ENCODE measurements at regions not wholly inside any gene's neighbourhood (a gene's known extent, or its start where the extent isn't known, plus 50 kb on each side); places are given as distances from the start of the nearest gene placed in this dataset.

- H3K27me3 Mint-ChIP-seq: no peaks in the 10 kb centered on the region
- CTCF ChIA-PET: no interaction called here
- no peak overlapping the region for H3K9ac ChIP-seq (ENCODE audit: low read length)
- H3K4me3 ChIP-seq (ENCODE audit: control extremely low read depth in 1 of 5, extremely low read depth in 1 of 5, insufficient read depth in 1 of 5, low read depth in 2 of 5, low read length in 4 of 5): no peak overlapping the region
- no peak overlapping the region for H3K4me2 ChIP-seq (replicated peaks; ENCODE audit: low read depth, low read length, poor library complexity, severe bottlenecking)
- no peak overlapping the region for H2AFZ ChIP-seq (ENCODE audit: insufficient read depth, low read depth, low read length, poor library complexity, severe bottlenecking)
- no peaks in the 10 kb centered on the region for H4K20me1 ChIP-seq (ENCODE audit: control insufficient read depth, insufficient read depth, low read length, poor library complexity, severe bottlenecking)
- peaks cover 0 to 8% (median 0%) of the 10 kb centered on the region in 3 donors for H3K9me3 ChIP-seq (ENCODE audit: control extremely low read depth in 1 of 3, control insufficient read depth in 2 of 3, insufficient read depth in 1 of 3, low read length in 2 of 3)
- peaks cover 3% of the 10 kb centered on the region for H3K9me3 Mint-ChIP-seq (ENCODE audit: insufficient read depth)
- WGBS (ENCODE audit: insufficient coverage): 100% methylated on average over 2 of the region's 7 CpGs
- no peaks in the 10 kb centered on the region for H3K4me1 Mint-ChIP-seq
- intact Hi-C loops (cut with micrococcal nuclease): no loop called here
- H3K79me2 ChIP-seq (ENCODE audit: control insufficient read depth, insufficient read depth, low read length): no peaks in the 10 kb centered on the region
- no peaks in the 10 kb centered on the region for H3K36me3 ChIP-seq (replicated peaks in 1 of 2; ENCODE audit: control extremely low read depth in 1 of 2, control insufficient read depth in 1 of 2, extremely low read depth in 1 of 2, insufficient read depth in 2 of 2, low read length in 1 of 2)
- H3K4me1 ChIP-seq (ENCODE audit: control insufficient read depth in 2 of 2, insufficient read depth in 2 of 2, low read length in 2 of 2): no peaks in the 10 kb centered on the region
- H3K27ac Mint-ChIP-seq: no peak overlapping the region
- POLR2A ChIA-PET: no interaction called here
- DNase-seq: no peak
- no peak overlapping the region for H3K27ac ChIP-seq (ENCODE audit: low read length in 2 of 2)
- H3K27me3 ChIP-seq (replicated peaks in 1 of 4; ENCODE audit: control extremely low read depth in 1 of 4, control insufficient read depth in 3 of 4, insufficient read depth in 4 of 4, low read length in 3 of 4): no peaks in the 10 kb centered on the region
- no peak for ATAC-seq (ENCODE audit: low read depth)
- TF ChIP-seq CTCF (IDR thresholded peaks at IDR 0.05) (no peak), EZH2 (IDR thresholded peaks at IDR 0.05; ENCODE audit: borderline replicate concordance, insufficient read depth, low read depth, low read length, poor library complexity, severe bottlenecking) (no peak)
- H3K4me3 Mint-ChIP-seq: no peak overlapping the region
Observed at GRCh38 chr10:81444242-81444929, 430.6 kb upstream of the NRG3 start.

- no peaks in the 10 kb centered on the region for H4K20me1 ChIP-seq (ENCODE audit: control insufficient read depth, insufficient read depth, low read length, poor library complexity, severe bottlenecking)
- no peak overlapping the region for H3K4me2 ChIP-seq (replicated peaks; ENCODE audit: low read depth, low read length, poor library complexity, severe bottlenecking)
- TF ChIP-seq EZH2 (IDR thresholded peaks at IDR 0.05; ENCODE audit: borderline replicate concordance, insufficient read depth, low read depth, low read length, poor library complexity, severe bottlenecking) (no peak), CTCF (IDR thresholded peaks at IDR 0.05) (no peak)
- no peak for DNase-seq
- no peaks in the 10 kb centered on the region for H3K4me1 ChIP-seq (ENCODE audit: control insufficient read depth in 2 of 2, insufficient read depth in 2 of 2, low read length in 2 of 2)
- Mint-ChIP-seq H3K27ac (no peak overlapping the region), H3K4me1 (no peaks in the 10 kb centered on the region), H3K9me3 (ENCODE audit: insufficient read depth) (no peaks in the 10 kb centered on the region), H3K27me3 (no peaks in the 10 kb centered on the region), H3K4me3 (no peak overlapping the region)
- H3K36me3 ChIP-seq (replicated peaks in 1 of 2; ENCODE audit: control extremely low read depth in 1 of 2, control insufficient read depth in 1 of 2, extremely low read depth in 1 of 2, insufficient read depth in 2 of 2, low read length in 1 of 2): no peaks in the 10 kb centered on the region
- peaks cover 0 to 3% (median 0%) of the 10 kb centered on the region in 3 donors for H3K9me3 ChIP-seq (ENCODE audit: control extremely low read depth in 1 of 3, control insufficient read depth in 2 of 3, insufficient read depth in 1 of 3, low read length in 2 of 3)
- no peak overlapping the region for H3K4me3 ChIP-seq (ENCODE audit: control extremely low read depth in 1 of 5, extremely low read depth in 1 of 5, insufficient read depth in 1 of 5, low read depth in 2 of 5, low read length in 4 of 5)
- H2AFZ ChIP-seq (ENCODE audit: insufficient read depth, low read depth, low read length, poor library complexity, severe bottlenecking): no peak overlapping the region
- ATAC-seq (ENCODE audit: low read depth): no peak
- 70% methylated on average over 1 of the region's 1 CpG for WGBS (ENCODE audit: insufficient coverage)
- no peak overlapping the region for H3K27ac ChIP-seq (ENCODE audit: low read length in 2 of 2)
- intact Hi-C loops (cut with micrococcal nuclease): no loop called here
- ChIA-PET POLR2A (no interaction called here), CTCF (no interaction called here)
- no peaks in the 10 kb centered on the region for H3K27me3 ChIP-seq (replicated peaks in 1 of 4; ENCODE audit: control extremely low read depth in 1 of 4, control insufficient read depth in 3 of 4, insufficient read depth in 4 of 4, low read length in 3 of 4)
- no peak overlapping the region for H3K9ac ChIP-seq (ENCODE audit: low read length)
- no peaks in the 10 kb centered on the region for H3K79me2 ChIP-seq (ENCODE audit: control insufficient read depth, insufficient read depth, low read length)
Observed at GRCh38 chr10:81450651-81451050, 424.3 kb upstream of the NRG3 start.

Measured in B cell (primary cell).